ENCODE measurements at regions not wholly inside any gene's neighbourhood (a gene's known extent, or its start where the extent isn't known, plus 50 kb on each side); places are given as distances from the start of the nearest gene placed in this dataset.
A peak's percentile ranks its signal among the peaks of the same experiment; 100 is the strongest.

DNA sequence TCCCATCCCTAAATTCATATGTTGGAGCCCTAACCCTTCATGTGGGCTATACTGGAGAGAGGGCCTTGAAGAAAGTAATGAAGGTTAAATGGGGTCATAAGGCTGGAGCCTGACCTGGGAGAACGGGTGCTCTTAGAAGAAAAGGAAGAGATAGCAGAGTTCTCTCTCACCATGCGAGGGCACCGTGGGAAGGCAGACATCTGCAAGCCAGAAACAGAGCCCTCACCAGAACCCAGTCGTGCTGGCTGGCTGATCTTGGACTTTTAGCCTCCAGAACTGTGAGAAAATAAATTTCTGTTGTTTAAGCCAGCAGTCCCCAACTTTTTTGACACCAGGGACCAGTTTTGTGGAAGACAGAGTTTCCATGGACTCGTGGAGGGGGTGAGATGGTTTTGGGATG lies 149.3 kb downstream of the ATP23 start:
- TF ChIP-seq, protein P1, sequence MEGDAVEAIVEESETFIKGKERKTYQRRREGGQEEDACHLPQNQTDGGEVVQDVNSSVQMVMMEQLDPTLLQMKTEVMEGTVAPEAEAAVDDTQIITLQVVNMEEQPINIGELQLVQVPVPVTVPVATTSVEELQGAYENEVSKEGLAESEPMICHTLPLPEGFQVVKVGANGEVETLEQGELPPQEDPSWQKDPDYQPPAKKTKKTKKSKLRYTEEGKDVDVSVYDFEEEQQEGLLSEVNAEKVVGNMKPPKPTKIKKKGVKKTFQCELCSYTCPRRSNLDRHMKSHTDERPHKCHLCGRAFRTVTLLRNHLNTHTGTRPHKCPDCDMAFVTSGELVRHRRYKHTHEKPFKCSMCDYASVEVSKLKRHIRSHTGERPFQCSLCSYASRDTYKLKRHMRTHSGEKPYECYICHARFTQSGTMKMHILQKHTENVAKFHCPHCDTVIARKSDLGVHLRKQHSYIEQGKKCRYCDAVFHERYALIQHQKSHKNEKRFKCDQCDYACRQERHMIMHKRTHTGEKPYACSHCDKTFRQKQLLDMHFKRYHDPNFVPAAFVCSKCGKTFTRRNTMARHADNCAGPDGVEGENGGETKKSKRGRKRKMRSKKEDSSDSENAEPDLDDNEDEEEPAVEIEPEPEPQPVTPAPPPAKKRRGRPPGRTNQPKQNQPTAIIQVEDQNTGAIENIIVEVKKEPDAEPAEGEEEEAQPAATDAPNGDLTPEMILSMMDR (IDR thresholded peaks at IDR 0.05), result no peak

DNA sequence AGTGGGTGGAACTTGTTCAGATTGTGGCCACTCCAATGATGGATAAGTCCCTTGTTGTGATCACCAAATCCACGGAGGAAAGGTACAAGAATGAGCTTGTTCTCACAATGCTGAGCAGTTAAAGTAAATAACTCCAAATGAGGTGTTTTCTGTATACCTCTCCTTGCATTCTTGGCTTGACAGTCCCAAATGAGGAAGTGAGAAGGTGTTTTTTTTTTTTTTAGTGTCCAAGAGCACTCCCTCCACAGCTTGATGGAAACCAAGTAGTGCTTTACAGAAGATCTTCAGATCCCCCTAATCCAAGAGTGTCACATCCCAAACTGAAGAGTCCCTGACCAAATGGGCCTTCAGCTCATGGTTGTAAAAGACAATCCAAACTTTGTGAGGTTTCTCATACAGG lies 153.6 kb downstream of the ATP23 start:
- TF ChIP-seq, protein P1 (IDR thresholded peaks at IDR 0.05), result no peak

DNA sequence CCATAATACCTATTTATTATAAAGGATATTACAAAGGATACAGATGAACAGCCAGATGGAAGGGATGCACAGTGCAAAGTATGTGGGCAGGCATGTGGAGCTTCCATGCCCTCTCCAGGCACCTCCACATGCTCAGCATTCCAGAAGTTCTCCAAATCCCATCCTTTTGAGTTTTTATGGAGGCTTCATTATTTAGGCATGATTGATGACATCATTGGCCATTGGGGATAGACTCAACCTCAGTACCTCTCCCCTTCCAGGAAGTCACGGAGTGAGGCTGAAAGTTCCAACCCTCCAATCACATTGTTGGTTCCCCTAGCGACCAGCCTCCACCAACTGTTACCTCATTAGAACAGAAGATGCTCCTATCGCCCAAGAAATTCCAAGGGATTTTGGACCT lies 156.4 kb downstream of the ATP23 start:
- TF ChIP-seq, protein P1 (IDR thresholded peaks at IDR 0.05), result no peak

DNA sequence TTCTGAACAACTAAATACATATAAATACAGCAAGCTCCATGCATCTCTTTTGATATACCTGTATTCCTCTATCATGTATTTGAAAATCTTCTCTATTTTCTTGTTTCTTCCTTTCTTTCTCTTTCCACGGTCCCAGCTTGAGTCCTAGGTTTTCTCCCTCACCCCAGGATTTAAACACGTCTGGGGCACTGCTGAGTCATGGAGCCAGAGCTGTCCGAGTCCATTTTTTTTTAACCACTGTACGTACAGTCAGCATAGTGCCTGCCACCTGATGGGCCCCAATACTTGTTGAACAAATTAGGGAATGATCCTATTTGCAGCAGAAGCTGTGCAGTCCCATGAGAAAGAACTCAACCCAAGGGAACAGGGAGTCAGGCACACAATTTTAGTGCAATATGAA lies 158.1 kb downstream of the ATP23 start:
- TF ChIP-seq, protein P1 (IDR thresholded peaks at IDR 0.05), result no peak

DNA sequence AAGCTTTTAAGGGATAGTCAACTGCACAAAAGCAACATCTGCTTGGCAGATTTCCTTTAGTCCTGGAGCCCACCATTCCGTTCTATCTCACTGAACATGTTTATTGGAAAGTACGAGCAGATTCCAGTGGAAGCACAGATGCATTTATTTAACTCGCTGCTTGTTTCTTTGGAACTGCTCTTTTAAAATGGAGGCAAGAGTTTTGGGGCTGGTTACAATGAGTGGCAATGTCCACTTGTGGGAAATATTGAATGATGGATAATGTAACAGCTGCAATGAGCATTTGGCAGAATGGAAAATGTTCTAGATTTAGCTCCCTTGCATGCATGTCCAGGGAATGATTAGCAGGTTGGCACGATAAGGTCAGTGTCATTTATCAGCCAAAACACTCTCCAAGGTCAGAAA lies 163.0 kb downstream of the ATP23 start:
- TF ChIP-seq, protein P1 (IDR thresholded peaks at IDR 0.05), result no peak

DNA sequence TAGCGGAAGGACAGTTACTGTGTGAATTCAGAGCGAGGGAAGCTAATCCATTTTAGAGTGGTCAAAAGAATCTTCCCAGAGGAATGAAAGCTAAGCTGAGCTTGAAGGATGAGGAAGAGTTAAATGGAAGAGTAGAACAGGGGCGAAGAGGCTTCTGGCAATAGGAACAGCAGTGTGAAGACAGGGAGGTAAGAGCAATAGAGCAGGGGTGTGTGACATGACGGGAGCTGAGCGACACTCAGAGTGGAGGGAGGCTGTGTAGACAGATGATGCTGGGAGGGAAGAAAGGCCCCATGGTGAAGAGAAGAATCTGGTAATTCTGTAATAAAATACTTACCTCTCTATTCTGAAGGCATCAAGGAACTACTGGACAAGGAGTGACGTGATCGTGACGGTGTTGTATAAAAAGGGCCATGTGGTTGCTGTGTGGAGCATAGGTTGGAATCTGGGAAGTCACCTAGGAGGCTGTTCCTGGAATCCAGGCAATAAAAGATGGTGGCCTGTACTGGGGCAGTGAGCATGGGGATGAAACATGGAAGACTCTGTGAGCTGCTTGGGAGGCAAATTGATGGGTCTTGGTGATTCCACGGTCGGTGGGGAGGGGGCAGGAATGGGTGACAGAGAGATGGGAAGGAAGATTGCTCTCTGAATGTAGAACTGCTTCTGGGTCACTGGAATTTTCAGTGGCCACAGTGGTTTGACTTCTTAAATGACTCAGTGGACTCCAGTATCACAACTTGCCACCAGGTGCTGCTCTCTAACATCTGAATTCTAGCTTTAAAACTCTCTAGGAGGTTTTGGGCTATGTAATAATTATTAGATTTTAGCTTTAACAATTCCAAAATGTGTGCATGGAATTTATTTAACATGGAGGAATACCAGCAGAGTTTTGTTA lies 164.1 kb downstream of the ATP23 start:
- TF ChIP-seq, protein P1 (IDR thresholded peaks at IDR 0.05), result peak; percentile 63

DNA sequence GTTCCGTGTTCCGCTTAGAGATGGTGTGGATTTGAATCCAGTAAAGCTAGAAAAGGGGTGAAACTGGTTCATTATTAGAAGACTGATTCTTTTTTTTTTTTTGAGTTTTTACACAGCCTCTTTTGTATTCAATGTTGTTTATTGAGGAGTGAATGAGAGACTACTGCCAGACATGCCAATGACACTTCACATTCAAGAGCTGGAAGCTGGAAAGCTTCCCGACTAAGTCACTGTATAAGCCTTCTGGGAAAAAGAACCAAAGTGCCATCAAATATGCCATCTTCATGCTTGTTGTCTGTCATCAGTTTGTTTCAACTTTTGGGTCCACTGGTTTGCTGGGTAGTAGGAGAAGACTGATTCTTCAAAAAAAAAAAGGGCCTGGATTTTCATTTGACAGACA lies 164.8 kb downstream of the ATP23 start:
- TF ChIP-seq, protein P1 (IDR thresholded peaks at IDR 0.05), result no peak

Measured in LNCAP (cell line).